ENCODE measurements at regions not wholly inside any gene's neighbourhood (a gene's known extent, or its start where the extent isn't known, plus 50 kb on each side); places are given as distances from the start of the nearest gene placed in this dataset.
A peak's percentile ranks its signal among the peaks of the same experiment; 100 is the strongest.
"Not testable (repeated sequence)": the region's sequence is repeated elsewhere in the genome, so short reads cannot be mapped to it uniquely, and the experiment has no call there.

GRCh38 chr12:54799966-54800365, 54.4 kb upstream of the MUCL1 start:
- not testable (repeated sequence) for FAIRE-seq; DNase-seq (ENCODE audit: low spot score)

DNA sequence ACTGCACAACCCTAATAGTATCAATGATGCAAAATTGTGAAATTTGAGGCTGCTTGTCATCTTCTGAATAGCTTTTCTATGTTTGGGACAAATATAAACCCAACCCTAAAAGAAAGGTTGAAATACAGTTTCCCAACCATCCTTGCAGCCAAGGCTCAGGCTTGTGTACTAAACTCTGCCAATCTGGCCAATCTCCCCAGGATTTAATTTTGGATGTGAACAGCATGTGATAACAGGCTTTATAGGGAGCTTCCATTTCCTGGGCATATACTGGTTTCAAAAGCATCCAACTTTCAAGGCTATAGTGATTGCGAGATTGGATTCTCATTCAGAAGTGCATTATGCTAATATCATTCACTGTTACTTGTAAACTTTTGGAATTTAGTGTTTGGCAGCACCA, 55.7 kb upstream of the MUCL1 start:
- DNase-seq (ENCODE audit: low spot score) = no peak
- no peak for FAIRE-seq

DNA sequence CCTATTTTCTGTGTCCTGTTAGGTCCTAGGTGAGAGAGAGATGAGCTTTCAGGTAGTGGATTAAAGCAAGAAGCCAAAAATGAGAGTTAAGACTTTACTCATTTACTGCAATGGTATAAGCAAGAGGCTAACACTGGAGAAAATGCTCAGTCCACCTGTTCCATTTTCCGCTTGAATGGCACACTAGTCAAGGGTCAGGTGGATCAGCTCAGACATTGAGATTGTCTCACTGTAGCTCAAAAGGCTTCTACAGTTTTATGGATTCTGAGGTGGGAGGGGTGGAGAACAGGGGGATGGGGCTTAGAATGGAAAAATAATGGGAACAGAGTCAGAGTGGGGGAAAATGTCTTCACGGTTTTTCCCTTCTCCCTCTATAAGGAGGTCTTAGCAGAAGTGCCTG, 57.3 kb upstream of the MUCL1 start:
- no peak for FAIRE-seq
- DNase-seq (ENCODE audit: low spot score) = no peak

DNA sequence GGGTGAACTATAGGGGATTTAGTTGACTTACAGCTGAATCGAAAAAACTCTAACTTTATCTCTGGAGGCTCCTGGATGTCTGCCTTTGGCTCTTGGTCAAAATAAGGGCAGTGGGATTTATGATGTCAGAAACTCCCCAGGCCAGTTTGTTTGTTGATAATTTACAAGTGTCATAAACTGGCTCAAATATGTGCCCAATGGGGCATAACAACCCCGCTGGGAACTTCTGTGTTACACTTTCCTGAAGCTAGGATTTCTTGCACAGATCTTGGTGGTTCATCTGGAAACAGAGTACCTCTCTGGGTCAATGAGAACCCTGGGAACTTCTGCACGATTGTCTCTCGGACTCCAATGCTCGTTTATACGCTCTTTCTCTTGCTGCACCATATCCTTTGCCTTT, 58.7 kb upstream of the MUCL1 start:
- FAIRE-seq (no peak), DNase-seq (ENCODE audit: low spot score) (no peak)

GRCh38 chr12:54786081-54786480, 68.2 kb upstream of the MUCL1 start:
- no peak for FAIRE-seq

DNA sequence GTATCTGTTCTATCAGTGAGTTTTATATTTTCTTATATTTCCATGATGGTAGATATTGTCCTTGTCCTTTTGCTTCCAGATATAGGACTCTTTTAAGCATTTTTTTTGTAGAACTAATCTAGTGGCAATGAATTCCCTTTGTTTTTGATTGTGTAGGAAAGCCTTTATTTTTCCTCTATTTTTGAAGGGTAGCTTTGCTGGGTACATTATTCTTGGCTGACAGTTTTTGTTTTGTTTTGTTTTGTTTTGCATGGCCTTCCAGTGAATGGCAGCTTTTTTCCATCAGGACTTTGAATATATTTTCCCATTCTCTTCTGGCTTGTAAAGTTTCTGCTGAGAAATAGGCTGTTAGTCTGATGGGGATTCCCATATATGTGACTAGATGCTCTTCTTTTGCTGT, 70.2 kb upstream of the MUCL1 start:
- no peak for DNase-seq (ENCODE audit: low spot score)
- no peak for FAIRE-seq

More at GRCh38 chr12:54786081-54786480, 68.2 kb upstream of the MUCL1 start:
- no peak for DNase-seq (ENCODE audit: low spot score)

GRCh38 chr12:54777031-54777430, 77.3 kb upstream of the MUCL1 start:
- FAIRE-seq; DNase-seq (ENCODE audit: low spot score): not testable (repeated sequence)

GRCh38 chr12:54773593-54773992, 80.7 kb upstream of the MUCL1 start:
- FAIRE-seq (no peak), DNase-seq (ENCODE audit: low spot score) (no peak)

DNA sequence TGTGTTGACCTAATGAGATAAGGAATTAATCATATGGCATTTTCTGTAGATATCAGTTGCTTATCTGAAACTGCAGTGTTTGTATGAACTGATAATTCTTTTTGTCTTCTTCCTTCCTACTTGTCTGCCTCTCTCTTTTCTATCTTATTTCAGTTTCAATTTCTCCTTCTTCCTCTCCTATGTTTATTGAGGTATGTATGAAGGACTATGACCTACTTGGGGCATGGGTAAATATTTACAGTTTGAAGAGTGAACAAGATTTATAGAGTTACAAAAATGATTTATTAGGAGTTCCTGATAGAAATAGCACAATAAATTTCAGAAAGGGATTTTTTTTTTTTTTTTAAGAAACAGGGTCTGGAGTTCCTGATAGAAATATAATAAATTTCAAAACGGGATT, 88.7 kb upstream of the MUCL1 start:
- FAIRE-seq = no peak

GRCh38 chr12:54762390-54762789, 91.9 kb upstream of the MUCL1 start:
- FAIRE-seq = no peak
- no peak for DNase-seq (ENCODE audit: low spot score)

More for the DNA sequence above, 88.7 kb upstream of the MUCL1 start:
- DNase-seq (ENCODE audit: low spot score) = no peak

GRCh38 chr12:54759751-54760150, 94.6 kb upstream of the MUCL1 start:
- DNase-seq (ENCODE audit: low spot score) (no peak), FAIRE-seq (no peak)

GRCh38 chr12:54751493-54751892, 102.8 kb upstream of the MUCL1 start:
- no peak for FAIRE-seq

DNA sequence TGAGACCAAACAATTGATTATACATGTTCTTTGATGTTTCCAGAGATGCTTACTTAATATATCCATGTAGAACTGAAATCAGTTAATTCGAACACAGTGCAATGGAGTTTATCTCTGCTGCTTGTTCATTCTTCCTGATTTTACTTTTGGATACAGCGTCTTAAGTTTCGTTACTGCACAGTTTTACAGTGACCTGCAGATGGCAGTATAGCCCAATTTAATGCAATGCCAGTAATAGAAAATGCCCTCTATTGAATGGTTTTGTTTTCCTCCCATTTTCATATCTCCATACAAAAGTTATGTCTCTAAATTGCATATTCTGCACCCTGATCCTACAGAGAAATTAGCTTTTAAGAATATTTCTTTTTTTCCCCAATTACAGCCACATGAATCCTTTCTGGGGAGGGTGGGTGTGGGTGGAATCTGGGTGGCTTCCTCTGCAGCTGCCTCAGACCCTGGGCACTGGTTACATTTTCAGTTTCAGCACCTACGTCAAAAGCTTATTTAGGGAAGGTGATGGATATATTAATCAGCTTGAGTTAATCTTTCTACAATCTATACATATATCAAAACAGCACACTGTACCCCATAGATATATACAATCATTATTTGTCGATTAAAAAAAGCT, 101.1 kb upstream of the DCD start:
- DNase-seq (ENCODE audit: low spot score) (peak; percentile 21), FAIRE-seq (peak; percentile 30)

More at GRCh38 chr12:54751493-54751892, 102.8 kb upstream of the MUCL1 start:
- no peak for DNase-seq (ENCODE audit: low spot score)

- DNase-seq (ENCODE audit: low spot score) (no peak), FAIRE-seq (no peak)
These were observed 96.4 kb upstream of the DCD start for GRCh38 chr12:54744590-54744989.

DNA sequence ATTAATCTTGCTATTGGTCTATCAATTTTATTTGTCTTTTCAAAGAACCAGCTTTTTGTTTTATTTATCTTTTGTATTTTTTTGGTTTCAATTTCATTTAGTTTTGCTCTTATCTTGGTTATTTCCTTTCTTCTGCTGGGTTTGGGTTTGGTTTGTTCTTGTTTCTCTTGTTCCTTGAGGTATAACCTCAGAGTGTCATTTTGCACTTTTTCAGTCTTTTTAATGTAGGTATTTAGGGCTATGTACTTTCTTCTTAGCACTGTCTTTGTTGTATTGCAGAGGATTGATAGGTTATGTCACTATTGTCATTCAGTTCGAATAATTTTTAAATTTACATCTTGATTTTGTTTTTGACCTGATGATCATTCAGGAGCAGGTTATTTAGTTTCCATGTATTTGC, 92.7 kb upstream of the DCD start:
- DNase-seq (ENCODE audit: low spot score) = no peak
- no peak for FAIRE-seq

- DNase-seq (ENCODE audit: low spot score) (no peak), FAIRE-seq (no peak)
These were observed 88.4 kb upstream of the DCD start for GRCh38 chr12:54736549-54736948.

DNA sequence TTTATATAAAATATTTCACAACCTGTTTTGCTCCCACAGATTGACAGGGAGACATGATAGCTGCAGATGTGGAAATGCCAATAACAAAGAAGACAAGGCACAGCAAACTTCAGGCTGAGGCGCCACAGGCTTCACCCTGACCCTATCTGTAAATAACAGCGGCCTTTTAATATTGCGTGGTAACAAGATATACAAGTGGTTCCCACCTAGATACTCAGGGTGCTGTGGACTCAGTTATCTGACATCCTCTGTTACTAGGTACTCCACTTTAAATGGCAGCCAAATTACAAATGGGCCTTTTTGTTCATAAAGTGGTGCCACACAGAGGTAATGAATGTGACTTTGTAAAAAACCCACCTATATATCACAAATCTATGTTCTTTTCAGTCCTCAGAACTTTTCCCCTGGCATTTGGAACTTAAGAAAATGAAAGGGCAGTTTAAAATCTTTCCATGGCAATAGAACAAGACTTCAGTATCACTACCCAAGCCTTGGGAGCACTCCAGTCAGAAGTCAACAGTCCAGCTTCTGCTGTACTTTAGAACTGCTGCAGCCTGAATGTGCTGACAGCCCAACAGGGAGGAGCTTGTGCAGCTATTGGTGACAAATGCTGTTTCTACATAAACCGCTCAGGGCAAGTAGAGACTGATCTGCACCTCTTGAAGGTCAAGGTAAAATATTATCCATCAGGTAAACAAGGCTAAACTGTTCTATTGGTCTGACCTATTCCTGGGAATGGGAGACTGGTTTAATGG, 86.2 kb upstream of the DCD start:
- FAIRE-seq (no peak), DNase-seq (ENCODE audit: low spot score) (no peak)

GRCh38 chr12:54725233-54725843, 77.2 kb upstream of the DCD start:
- DNase-seq (ENCODE audit: low spot score) (no peak), FAIRE-seq (no peak)

DNA sequence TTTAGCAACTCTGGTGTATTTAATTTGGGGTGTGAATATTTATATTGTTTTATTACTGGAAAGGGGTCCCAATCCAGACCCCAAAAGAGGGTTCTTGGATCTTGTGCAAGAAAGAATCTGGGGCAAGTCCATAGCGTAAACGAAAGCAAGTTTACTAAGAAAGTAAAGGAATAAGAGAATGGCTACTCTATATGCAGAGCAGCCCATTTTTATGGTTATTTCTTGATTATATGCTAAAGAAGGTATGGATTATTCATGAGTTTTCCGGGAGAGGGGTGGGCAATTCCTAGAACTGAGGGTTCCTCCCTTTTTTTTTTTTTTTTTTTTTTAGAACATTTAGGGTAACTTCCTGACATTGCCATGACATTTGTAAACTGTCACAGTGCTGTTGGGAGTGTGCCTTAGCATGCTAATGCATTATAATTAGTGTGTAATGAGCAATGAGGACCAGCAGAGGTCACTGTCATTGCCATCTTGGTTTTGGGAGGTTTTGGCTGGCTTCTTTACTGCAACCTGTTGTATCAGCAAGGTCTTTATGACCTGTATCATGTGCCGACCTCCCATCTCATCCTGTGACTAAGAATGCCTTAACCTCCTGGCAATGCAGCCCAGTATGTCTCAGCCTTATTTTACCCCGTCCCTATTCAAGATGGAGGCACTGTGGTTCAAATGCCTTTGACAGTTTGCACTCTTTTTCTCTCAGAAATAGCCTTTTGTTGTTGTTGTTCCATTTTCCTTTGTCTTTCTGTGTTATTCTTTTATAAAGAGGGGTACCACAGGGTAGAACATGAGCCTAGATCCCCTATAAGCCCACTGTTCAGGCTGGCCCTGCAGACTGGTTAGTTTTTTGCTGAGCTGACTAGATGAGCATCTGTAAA, 75.5 kb upstream of the DCD start:
- FAIRE-seq (no peak), DNase-seq (ENCODE audit: low spot score) (no peak)

GRCh38 chr12:54721312-54721711, 73.1 kb upstream of the DCD start:
- FAIRE-seq (no peak), DNase-seq (ENCODE audit: low spot score) (no peak)

DNA sequence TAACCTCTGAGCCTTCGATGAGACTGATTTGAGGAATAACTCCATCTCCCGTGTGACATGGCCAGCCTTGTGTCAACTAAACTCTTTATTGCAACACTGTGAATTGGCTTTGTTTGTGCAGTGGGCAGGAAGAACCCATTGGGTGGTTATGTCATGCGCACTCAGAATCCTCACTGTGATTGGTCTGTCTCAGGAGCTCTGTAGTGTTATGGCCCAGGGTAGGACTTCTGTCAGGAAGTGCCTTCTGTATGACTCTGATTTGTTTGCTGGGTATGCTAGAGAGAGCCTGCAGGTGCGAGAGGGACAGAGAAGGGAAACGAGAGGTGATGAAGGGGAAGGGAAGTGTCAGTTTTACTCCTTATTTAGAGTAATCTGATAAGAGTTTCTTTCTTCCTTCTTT, 71.5 kb upstream of the DCD start:
- no peak for FAIRE-seq
- no peak for DNase-seq (ENCODE audit: low spot score)

DNA sequence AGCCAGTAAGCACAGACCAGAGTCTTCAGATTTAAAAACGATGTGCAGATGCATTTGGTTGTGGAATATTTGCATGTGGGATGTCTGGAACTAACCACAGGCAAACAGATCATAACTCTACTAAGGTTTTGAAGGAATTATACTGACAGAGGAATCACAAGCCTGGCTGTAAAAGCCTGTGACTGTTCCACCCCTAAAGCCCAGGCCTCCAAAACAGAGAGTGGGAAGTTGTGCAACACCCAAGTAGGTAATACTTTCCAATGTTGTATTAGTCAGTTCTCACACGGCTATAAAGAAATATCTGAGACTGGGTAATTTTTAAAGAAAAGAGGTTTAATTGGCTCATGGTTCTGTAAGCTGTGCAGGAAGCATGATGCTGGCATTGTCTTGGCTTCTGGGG, 68.1 kb upstream of the DCD start:
- DNase-seq (ENCODE audit: low spot score) = no peak

More for the DNA sequence above, 68.1 kb upstream of the DCD start:
- FAIRE-seq = no peak
